Endothelial cell (in vitro differentiated cells): ENCODE measurements at regions not wholly inside any gene's neighbourhood (a gene's known extent, or its start where the extent isn't known, plus 50 kb on each side); places are given as distances from the start of the nearest gene placed in this dataset.

Experiments used
- DNase-seq: peaks from one replicate; pipeline ENCODE4 v3.0.0; 2021; ENCODE audit warnings: low spot score
- H3K27ac Mint-ChIP-seq: one replicate; pipeline ENCODE4 v1.8.0; 2021; ENCODE audit warnings: mixed read lengths, inconsistent platforms; ENCODE audit not compliant: unreplicated experiment
- H3K27me3 Mint-ChIP-seq: one replicate; pipeline ENCODE4 v1.8.0; 2021; ENCODE audit warnings: mild to moderate bottlenecking, moderate library complexity, mixed read lengths, inconsistent platforms; ENCODE audit not compliant: unreplicated experiment
- H3K36me3 Mint-ChIP-seq: one replicate; pipeline ENCODE4 v1.8.0; 2021; ENCODE audit warnings: mild to moderate bottlenecking, low read depth, mixed read lengths, inconsistent platforms; ENCODE audit not compliant: unreplicated experiment
- H3K4me1 Mint-ChIP-seq: one replicate; pipeline ENCODE4 v1.8.0; 2021; ENCODE audit warnings: mild to moderate bottlenecking, mixed read lengths, inconsistent platforms; ENCODE audit not compliant: unreplicated experiment
- H3K4me3 Mint-ChIP-seq: one replicate; pipeline ENCODE4 v1.8.0; 2021; ENCODE audit warnings: mild to moderate bottlenecking, mixed read lengths, inconsistent platforms; ENCODE audit not compliant: unreplicated experiment
- H3K9me3 Mint-ChIP-seq: one replicate; pipeline ENCODE4 v1.8.0; 2021; ENCODE audit warnings: mixed read lengths, inconsistent platforms; ENCODE audit not compliant: unreplicated experiment
- TF ChIP-seq, protein P1 (sequence below): fragments of 200-600 bp; sonication (generic); IDR thresholded peaks from one replicate; pipeline ENCODE4 v1.5.0; 2021; ENCODE audit warnings: antibody characterized with exemption; ENCODE audit not compliant: unreplicated experiment

- no peak overlapping the region for H3K4me3 Mint-ChIP-seq
- peaks cover 4% of the 10 kb centered on the region for H3K36me3 Mint-ChIP-seq
- DNase-seq = no peak
- H3K27ac Mint-ChIP-seq = no peak overlapping the region
- peaks cover 1% of the 10 kb centered on the region for H3K27me3 Mint-ChIP-seq
- H3K4me1 Mint-ChIP-seq = no peaks in the 10 kb centered on the region
- peaks cover 4% of the 10 kb centered on the region for H3K9me3 Mint-ChIP-seq
- TF ChIP-seq, protein P1, sequence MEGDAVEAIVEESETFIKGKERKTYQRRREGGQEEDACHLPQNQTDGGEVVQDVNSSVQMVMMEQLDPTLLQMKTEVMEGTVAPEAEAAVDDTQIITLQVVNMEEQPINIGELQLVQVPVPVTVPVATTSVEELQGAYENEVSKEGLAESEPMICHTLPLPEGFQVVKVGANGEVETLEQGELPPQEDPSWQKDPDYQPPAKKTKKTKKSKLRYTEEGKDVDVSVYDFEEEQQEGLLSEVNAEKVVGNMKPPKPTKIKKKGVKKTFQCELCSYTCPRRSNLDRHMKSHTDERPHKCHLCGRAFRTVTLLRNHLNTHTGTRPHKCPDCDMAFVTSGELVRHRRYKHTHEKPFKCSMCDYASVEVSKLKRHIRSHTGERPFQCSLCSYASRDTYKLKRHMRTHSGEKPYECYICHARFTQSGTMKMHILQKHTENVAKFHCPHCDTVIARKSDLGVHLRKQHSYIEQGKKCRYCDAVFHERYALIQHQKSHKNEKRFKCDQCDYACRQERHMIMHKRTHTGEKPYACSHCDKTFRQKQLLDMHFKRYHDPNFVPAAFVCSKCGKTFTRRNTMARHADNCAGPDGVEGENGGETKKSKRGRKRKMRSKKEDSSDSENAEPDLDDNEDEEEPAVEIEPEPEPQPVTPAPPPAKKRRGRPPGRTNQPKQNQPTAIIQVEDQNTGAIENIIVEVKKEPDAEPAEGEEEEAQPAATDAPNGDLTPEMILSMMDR = no peak
Measured at GRCh38 chr7:122199171-122199570, 55.1 kb upstream of the AASS start.

DNA sequence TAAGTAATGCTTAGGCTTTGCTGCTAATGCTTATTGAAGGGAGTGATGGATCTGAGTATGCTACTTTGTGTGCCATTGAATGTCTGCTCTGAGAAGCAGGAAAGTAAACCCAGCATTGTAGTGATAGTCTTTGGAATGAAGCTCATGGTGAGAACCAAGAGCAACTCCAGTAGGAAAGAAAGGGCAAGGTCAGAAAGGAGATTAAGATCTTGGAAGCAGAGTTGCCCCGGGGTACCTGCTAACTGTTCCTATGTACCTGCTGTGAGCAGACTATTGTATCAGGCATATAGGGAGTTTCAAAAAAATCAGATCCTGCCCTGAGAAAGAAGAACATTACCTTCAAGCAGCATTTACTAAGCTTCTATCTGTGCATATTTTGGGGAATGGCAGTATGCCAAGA lies 54.5 kb upstream of the AASS start:
- H3K4me3 Mint-ChIP-seq = no peak overlapping the region
- TF ChIP-seq, protein P1 = no peak
- no peaks in the 10 kb centered on the region for H3K4me1 Mint-ChIP-seq
- H3K27me3 Mint-ChIP-seq = peaks cover 1% of the 10 kb centered on the region
- DNase-seq = no peak
- peaks cover 4% of the 10 kb centered on the region for H3K36me3 Mint-ChIP-seq
- no peak overlapping the region for H3K27ac Mint-ChIP-seq
- peaks cover 4% of the 10 kb centered on the region for H3K9me3 Mint-ChIP-seq
